ENCODE measurements at regions not wholly inside any gene's neighbourhood (a gene's known extent, or its start where the extent isn't known, plus 50 kb on each side); places are given as distances from the start of the nearest gene placed in this dataset.

DNA sequence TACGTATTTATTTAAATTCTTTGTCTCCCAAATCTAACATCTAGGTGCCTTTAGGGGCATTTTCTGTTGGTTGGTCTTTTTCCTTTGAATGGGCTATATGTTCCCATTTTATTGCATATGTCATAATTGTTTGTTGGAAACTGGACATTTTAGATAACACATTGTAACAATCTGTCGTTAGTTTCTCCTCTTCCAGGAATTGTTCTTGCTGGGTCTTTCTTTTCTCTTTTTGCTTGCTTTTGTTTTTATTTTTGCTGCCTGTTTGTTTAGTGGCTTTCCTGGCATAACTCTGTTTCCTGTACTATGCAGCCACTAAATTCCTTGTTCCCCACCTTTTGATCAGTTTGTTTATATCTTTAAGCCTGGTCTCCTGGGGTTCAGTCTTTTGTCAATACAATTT is 244.3 kb upstream of the RTL1 start:
- ATAC-seq (no peak), DNase-seq (no peak)
- peaks cover 0 to 19% of the 10 kb centered on the region in 2 donors for H3K9me3 ChIP-seq
- no peak overlapping the region for H3K4me3 ChIP-seq
- H3K4me1 ChIP-seq = no peaks in the 10 kb centered on the region
- intact Hi-C loops (cut with DNase I) = no loop called here
- TF ChIP-seq CTCF (IDR thresholded peaks at IDR 0.05) = no peak
- no peaks in the 10 kb centered on the region for H3K36me3 ChIP-seq
- H3K27ac ChIP-seq = no peak overlapping the region
- peaks cover 0 to 27% of the 10 kb centered on the region in 2 donors for H3K27me3 ChIP-seq

DNA sequence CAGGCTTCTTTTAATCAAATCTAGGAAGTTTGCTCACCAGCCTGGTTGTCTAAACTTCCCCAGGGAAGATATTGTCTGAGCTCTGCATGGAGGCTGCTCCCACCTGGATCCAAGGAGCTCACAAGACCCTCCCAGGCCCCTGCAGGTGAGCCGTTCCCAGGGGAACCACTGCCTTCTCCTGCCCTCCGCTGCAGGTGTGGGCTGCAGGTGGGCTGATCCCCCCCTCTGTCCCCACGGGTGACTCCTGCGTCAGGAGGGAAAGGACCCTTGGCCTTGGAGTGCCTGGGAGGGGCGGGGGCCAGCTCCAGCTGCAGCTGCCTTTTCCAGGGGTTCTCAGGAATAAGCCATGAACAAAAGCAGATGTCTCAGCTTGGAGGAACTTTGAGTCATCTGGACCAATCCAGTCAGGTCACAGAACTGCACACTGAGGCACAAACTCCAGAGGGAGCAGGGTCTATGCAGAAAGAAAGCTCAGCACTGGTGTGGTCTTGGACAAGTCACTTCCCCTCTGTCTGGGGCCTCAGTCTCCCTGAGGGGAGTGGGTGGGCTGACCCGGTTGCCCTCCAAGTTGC is 246.6 kb upstream of the RTL1 start:
- Histone ChIP-seq H3K27ac (no peak overlapping the region), H3K9me3 (peaks cover 0 to 19% of the 10 kb centered on the region in 2 donors), H3K36me3 (no peaks in the 10 kb centered on the region), H3K4me1 (no peaks in the 10 kb centered on the region), H3K4me3 (no peak overlapping the region), H3K27me3 (peaks cover 0 to 34% of the 10 kb centered on the region in 2 donors)
- no peak for DNase-seq
- ATAC-seq = no peak
- no peak for TF ChIP-seq CTCF (IDR thresholded peaks at IDR 0.05)
- intact Hi-C loops (cut with DNase I) = no loop called here

DNA sequence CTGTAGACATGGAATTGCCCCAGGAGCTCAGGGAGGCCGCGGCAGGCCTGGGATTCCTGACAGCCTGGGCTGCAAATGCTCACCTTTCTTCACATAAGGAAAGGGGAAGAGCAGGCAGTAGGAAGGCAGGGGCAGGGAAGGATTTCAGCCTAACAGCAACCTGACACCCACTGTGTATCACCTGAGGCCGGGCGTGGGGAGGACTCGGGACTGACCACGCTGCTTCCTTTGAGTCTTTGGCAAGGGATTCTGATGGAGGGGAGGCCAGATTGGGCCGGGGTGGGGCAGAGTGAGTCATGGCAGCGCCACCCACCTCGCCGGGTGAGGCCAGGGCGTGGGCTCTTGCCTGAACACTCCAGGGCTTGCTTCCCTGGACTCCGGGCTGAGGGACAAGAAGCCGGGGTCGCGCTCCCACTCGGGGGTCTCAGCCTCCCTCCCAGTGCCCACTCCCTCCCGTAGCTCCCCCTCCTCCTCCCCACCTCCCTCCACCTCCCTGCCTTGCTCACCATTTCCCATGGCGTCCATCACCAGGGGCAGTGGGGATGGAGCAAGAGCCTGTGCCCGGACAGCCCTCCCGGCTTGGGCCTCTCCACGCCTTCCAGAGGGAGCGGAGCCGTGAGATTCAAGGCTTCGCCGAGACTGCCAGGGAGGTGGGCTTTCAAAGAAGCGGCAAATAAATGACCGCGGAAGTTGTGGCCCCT is 247.9 kb upstream of the RTL1 start:
- no peak for ATAC-seq
- no peaks in the 10 kb centered on the region for H3K36me3 ChIP-seq
- peaks cover 0 to 41% of the 10 kb centered on the region in 2 donors for H3K27me3 ChIP-seq
- no peak for TF ChIP-seq CTCF (IDR thresholded peaks at IDR 0.05)
- H3K9me3 ChIP-seq = peaks cover 0 to 12% of the 10 kb centered on the region in 2 donors
- H3K4me1 ChIP-seq = no peaks in the 10 kb centered on the region
- no peak for DNase-seq
- no peak overlapping the region for H3K27ac ChIP-seq
- intact Hi-C loops (cut with DNase I) = no loop called here
- no peak overlapping the region for H3K4me3 ChIP-seq

DNA sequence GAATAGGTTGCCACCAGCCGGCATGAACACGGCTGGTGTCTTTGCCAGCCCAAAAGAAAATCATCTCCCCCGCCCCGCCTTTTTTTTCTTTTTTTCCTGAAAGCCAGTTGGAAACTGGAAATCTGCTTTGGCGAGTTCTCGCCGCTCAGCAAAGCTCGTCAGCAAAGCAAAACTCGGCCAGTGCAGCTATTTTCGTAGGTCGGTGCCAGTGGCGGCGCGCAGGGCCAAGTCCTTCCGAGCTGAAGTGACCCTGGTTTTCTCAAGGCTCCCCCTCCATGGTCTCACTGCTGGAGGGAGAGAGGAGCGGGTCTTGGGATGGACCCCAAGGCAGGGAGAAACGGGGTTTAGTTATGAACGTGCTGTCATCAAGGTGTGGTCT is 248.4 kb upstream of the RTL1 start:
- H3K27ac ChIP-seq = no peak overlapping the region
- peaks cover 0 to 9% of the 10 kb centered on the region in 2 donors for H3K9me3 ChIP-seq
- DNase-seq = no peak
- TF ChIP-seq CTCF (IDR thresholded peaks at IDR 0.05) = no peak
- intact Hi-C loops (cut with DNase I) = no loop called here
- ATAC-seq = no peak
- no peak overlapping the region for H3K4me3 ChIP-seq
- H3K27me3 ChIP-seq = peaks cover 0 to 41% of the 10 kb centered on the region in 2 donors
- H3K36me3 ChIP-seq = no peaks in the 10 kb centered on the region
- no peaks in the 10 kb centered on the region for H3K4me1 ChIP-seq

GRCh38 chr14:101152855-101153254 is 249.3 kb upstream of the RTL1 start:
- peaks cover 0 to 41% of the 10 kb centered on the region in 2 donors for H3K27me3 ChIP-seq
- no peak for TF ChIP-seq CTCF (IDR thresholded peaks at IDR 0.05)
- ATAC-seq (no peak), DNase-seq (no peak)
- no peaks in the 10 kb centered on the region for H3K36me3 ChIP-seq
- intact Hi-C loops (cut with DNase I) = no loop called here
- H3K27ac ChIP-seq = no peak overlapping the region
- no peaks in the 10 kb centered on the region for H3K4me1 ChIP-seq
- no peak overlapping the region for H3K4me3 ChIP-seq
- H3K9me3 ChIP-seq = peaks cover 0 to under 1% of the 10 kb centered on the region in 2 donors

Data from left lung (tissue), 4 donors.